Gastrocnemius medialis (tissue), 4 donors: ENCODE measurements at regions not wholly inside any gene's neighbourhood (a gene's known extent, or its start where the extent isn't known, plus 50 kb on each side); places are given as distances from the start of the nearest gene placed in this dataset.

Experiments
- POLR2A ChIP-seq, 2 donors: fragments of 450-650 bp; IDR thresholded peaks; one replicate each; pipeline ENCODE4 v1.6.1; 2017; ENCODE audit warnings: antibody characterized with exemption in 2 of 2, mild to moderate bottlenecking in 2 of 2, moderate library complexity in 2 of 2
- TF ChIP-seq, protein P1 (sequence below), 5 experiments: fragments of 450-650 bp in 3 of 5; fragments of 200-600 bp in 2 of 5; sonication (generic) in 2 of 5; IDR thresholded peaks in 4 of 5; conservative IDR thresholded peaks in 1 of 5; 1 replicate in 4 of 5; 2 replicates in 1 of 5; pipeline ENCODE4 v1.5.1; 2016 to 2019; ENCODE audit warnings: antibody characterized with exemption in 5 of 5, mild to moderate bottlenecking in 3 of 5, moderate library complexity in 3 of 5

DNA sequence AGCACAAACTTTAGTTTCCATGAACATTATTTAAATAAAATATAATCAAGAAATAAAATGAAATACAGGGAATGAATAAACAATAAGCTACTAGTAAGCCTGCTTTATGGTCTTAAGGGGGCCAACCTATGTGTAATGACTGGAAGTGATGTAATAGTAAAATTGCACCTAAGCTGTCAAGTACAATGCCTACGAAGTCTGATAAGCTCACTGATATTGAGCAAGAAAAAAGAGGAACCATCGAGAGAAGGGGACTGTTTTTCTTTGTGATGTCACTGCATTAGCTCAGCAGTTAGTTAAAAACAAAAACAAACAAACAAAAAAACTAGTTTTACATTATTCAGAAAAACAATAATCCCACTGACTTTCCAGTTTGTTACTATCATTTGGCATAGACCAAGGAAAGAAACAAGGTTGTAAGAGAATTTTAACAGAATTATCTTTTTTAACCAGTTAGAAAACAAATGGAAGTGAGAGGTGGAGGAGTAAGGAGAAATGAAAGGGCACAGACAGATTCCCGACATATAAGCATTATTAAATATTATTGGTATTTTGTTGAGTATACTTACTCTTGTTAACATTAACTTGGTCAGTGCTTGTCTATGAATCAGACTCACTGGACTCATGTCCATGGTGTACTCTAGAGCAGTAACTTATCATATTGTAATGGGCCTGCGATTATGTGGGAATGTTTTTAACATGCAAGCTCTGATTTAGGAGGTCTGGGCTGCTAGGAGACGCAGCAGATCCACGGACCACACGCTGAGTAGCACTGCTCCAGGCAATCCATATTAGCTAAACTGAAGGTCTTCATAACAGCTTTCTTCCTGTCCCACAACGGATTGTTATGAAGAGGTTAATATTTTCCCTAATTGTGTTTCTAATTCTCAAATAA lies 99.6 kb upstream of the HMGCLL1 start:
- no peak for TF ChIP-seq POLR2A (IDR thresholded peaks at IDR 0.05)
- TF ChIP-seq, protein P1, sequence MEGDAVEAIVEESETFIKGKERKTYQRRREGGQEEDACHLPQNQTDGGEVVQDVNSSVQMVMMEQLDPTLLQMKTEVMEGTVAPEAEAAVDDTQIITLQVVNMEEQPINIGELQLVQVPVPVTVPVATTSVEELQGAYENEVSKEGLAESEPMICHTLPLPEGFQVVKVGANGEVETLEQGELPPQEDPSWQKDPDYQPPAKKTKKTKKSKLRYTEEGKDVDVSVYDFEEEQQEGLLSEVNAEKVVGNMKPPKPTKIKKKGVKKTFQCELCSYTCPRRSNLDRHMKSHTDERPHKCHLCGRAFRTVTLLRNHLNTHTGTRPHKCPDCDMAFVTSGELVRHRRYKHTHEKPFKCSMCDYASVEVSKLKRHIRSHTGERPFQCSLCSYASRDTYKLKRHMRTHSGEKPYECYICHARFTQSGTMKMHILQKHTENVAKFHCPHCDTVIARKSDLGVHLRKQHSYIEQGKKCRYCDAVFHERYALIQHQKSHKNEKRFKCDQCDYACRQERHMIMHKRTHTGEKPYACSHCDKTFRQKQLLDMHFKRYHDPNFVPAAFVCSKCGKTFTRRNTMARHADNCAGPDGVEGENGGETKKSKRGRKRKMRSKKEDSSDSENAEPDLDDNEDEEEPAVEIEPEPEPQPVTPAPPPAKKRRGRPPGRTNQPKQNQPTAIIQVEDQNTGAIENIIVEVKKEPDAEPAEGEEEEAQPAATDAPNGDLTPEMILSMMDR (IDR thresholded peaks at IDR 0.05 in 4 of 5, conservative IDR thresholded peaks at IDR 0.05 in 1 of 5): no peak
